ENCODE measurements at regions not wholly inside any gene's neighbourhood (a gene's known extent, or its start where the extent isn't known, plus 50 kb on each side); places are given as distances from the start of the nearest gene placed in this dataset.
"Not testable (repeated sequence)": the region's sequence is repeated elsewhere in the genome, so short reads cannot be mapped to it uniquely, and the experiment has no call there.

- H4K8ac ChIP-seq (ENCODE audit: low read depth, low read length) = no peak overlapping the region
- H3K4me2 ChIP-seq (ENCODE audit: low read length) = no peak overlapping the region
- H3K27ac ChIP-seq (ENCODE audit: low read depth, low read length) = no peak overlapping the region
- DNase-seq = peak; percentile 95
- no peak overlapping the region for H3K23ac ChIP-seq (ENCODE audit: low read length)
- no CpG with 5 or more reads among the region's 16 CpGs for WGBS (ENCODE audit: extremely low coverage, insufficient coverage, low lambda C conversion rate)
- H2BK120ac ChIP-seq (ENCODE audit: low read depth, low read length) = no peak overlapping the region
- H3K27me3 ChIP-seq (ENCODE audit: insufficient read depth, low read length, poor library complexity) = no peaks in the 10 kb centered on the region
- H2BK5ac ChIP-seq (ENCODE audit: low read length) = no peak overlapping the region
- no peaks in the 10 kb centered on the region for H3K4me1 ChIP-seq (ENCODE audit: control insufficient read depth, low read depth, low read length)
- no peak overlapping the region for H3K9ac ChIP-seq (ENCODE audit: low read length)
- no peak overlapping the region for H3K4ac ChIP-seq (ENCODE audit: low read depth, low read length)
- H3K79me2 ChIP-seq (ENCODE audit: control insufficient read depth, insufficient read depth, low read length) = no peaks in the 10 kb centered on the region
- H2AK5ac ChIP-seq (ENCODE audit: low read length) = no peak overlapping the region
- H3K18ac ChIP-seq (ENCODE audit: low read length) = no peak overlapping the region
- H3K79me1 ChIP-seq (ENCODE audit: low read length) = no peaks in the 10 kb centered on the region
- H2BK15ac ChIP-seq (replicated peaks; ENCODE audit: low read depth) = no peak overlapping the region
- H3K36me3 ChIP-seq (ENCODE audit: control insufficient read depth, insufficient read depth, low read length) = no peaks in the 10 kb centered on the region
- no peak overlapping the region for H3K4me3 ChIP-seq (ENCODE audit: low read length)
- H3K56ac ChIP-seq (ENCODE audit: low read length) = no peak overlapping the region
- no peak overlapping the region for H4K5ac ChIP-seq (ENCODE audit: low read length)
Observed at GRCh38 chr6:3977875-3978711, 100.8 kb downstream of the FAM217A start.

GRCh38 chr6:3978966-3979365, 100.0 kb downstream of the FAM217A start:
- H3K27me3 ChIP-seq (ENCODE audit: insufficient read depth, low read length, poor library complexity); H3K79me1 ChIP-seq (ENCODE audit: low read length); H3K23ac ChIP-seq (ENCODE audit: low read length); H3K27ac ChIP-seq (ENCODE audit: low read depth, low read length); H4K8ac ChIP-seq (ENCODE audit: low read depth, low read length); H3K4me3 ChIP-seq (ENCODE audit: low read length); H3K56ac ChIP-seq (ENCODE audit: low read length); H3K4ac ChIP-seq (ENCODE audit: low read depth, low read length); H3K4me1 ChIP-seq (ENCODE audit: control insufficient read depth, low read depth, low read length); H3K36me3 ChIP-seq (ENCODE audit: control insufficient read depth, insufficient read depth, low read length); H2BK5ac ChIP-seq (ENCODE audit: low read length); H4K5ac ChIP-seq (ENCODE audit: low read length); H3K18ac ChIP-seq (ENCODE audit: low read length); H3K9ac ChIP-seq (ENCODE audit: low read length); DNase-seq; H2BK15ac ChIP-seq (replicated peaks; ENCODE audit: low read depth); H2AK5ac ChIP-seq (ENCODE audit: low read length); H3K79me2 ChIP-seq (ENCODE audit: control insufficient read depth, insufficient read depth, low read length); H2BK120ac ChIP-seq (ENCODE audit: low read depth, low read length); H3K4me2 ChIP-seq (ENCODE audit: low read length): not testable (repeated sequence)
- no CpG with 5 or more reads among the region's 1 CpG for whole genome bisulfite sequencing (ENCODE audit: extremely low coverage, insufficient coverage, low lambda C conversion rate)

GRCh38 chr6:3981917-3982316, 97.0 kb downstream of the FAM217A start:
- H3K79me1 ChIP-seq (ENCODE audit: low read length) = no peaks in the 10 kb centered on the region
- H2AK5ac ChIP-seq (ENCODE audit: low read length) = no peak overlapping the region
- H3K79me2 ChIP-seq (ENCODE audit: control insufficient read depth, insufficient read depth, low read length) = no peaks in the 10 kb centered on the region
- H3K36me3 ChIP-seq (ENCODE audit: control insufficient read depth, insufficient read depth, low read length) = no peaks in the 10 kb centered on the region
- H3K27ac ChIP-seq (ENCODE audit: low read depth, low read length) = no peak overlapping the region
- H2BK15ac ChIP-seq (replicated peaks; ENCODE audit: low read depth) = no peak overlapping the region
- H3K27me3 ChIP-seq (ENCODE audit: insufficient read depth, low read length, poor library complexity) = no peaks in the 10 kb centered on the region
- H3K4ac ChIP-seq (ENCODE audit: low read depth, low read length) = no peak overlapping the region
- H4K5ac ChIP-seq (ENCODE audit: low read length) = no peak overlapping the region
- H4K8ac ChIP-seq (ENCODE audit: low read depth, low read length) = no peak overlapping the region
- no peak overlapping the region for H3K56ac ChIP-seq (ENCODE audit: low read length)
- no peaks in the 10 kb centered on the region for H3K4me1 ChIP-seq (ENCODE audit: control insufficient read depth, low read depth, low read length)
- no peak for DNase-seq
- no peak overlapping the region for H3K23ac ChIP-seq (ENCODE audit: low read length)
- no peak overlapping the region for H2BK5ac ChIP-seq (ENCODE audit: low read length)
- H3K18ac ChIP-seq (ENCODE audit: low read length) = no peak overlapping the region
- no peak overlapping the region for H2BK120ac ChIP-seq (ENCODE audit: low read depth, low read length)
- no peak overlapping the region for H3K4me2 ChIP-seq (ENCODE audit: low read length)
- no peak overlapping the region for H3K9ac ChIP-seq (ENCODE audit: low read length)
- no peak overlapping the region for H3K4me3 ChIP-seq (ENCODE audit: low read length)

GRCh38 chr6:3983778-3984177, 95.2 kb downstream of the FAM217A start:
- Histone ChIP-seq H2BK120ac (ENCODE audit: low read depth, low read length) (no peak overlapping the region), H4K5ac (ENCODE audit: low read length) (no peak overlapping the region), H3K4me3 (ENCODE audit: low read length) (no peak overlapping the region), H3K27me3 (ENCODE audit: insufficient read depth, low read length, poor library complexity) (no peaks in the 10 kb centered on the region), H2BK5ac (ENCODE audit: low read length) (no peak overlapping the region), H3K23ac (ENCODE audit: low read length) (no peak overlapping the region), H2AK5ac (ENCODE audit: low read length) (no peak overlapping the region), H3K27ac (ENCODE audit: low read depth, low read length) (no peak overlapping the region), H3K9ac (ENCODE audit: low read length) (no peak overlapping the region), H2BK15ac (replicated peaks; ENCODE audit: low read depth) (no peak overlapping the region), H3K4ac (ENCODE audit: low read depth, low read length) (no peak overlapping the region), H3K79me2 (ENCODE audit: control insufficient read depth, insufficient read depth, low read length) (no peaks in the 10 kb centered on the region), H4K8ac (ENCODE audit: low read depth, low read length) (no peak overlapping the region), H3K18ac (ENCODE audit: low read length) (no peak overlapping the region), H3K56ac (ENCODE audit: low read length) (no peak overlapping the region), H3K4me2 (ENCODE audit: low read length) (no peak overlapping the region), H3K36me3 (ENCODE audit: control insufficient read depth, insufficient read depth, low read length) (no peaks in the 10 kb centered on the region), H3K4me1 (ENCODE audit: control insufficient read depth, low read depth, low read length) (peaks cover 5% of the 10 kb centered on the region), H3K79me1 (ENCODE audit: low read length) (no peaks in the 10 kb centered on the region)
- WGBS (ENCODE audit: extremely low coverage, insufficient coverage, low lambda C conversion rate) = no CpG with 5 or more reads among the region's 2 CpGs
- DNase-seq = no peak

- Histone ChIP-seq H3K4me2 (ENCODE audit: low read length) (no peak overlapping the region), H3K27ac (ENCODE audit: low read depth, low read length) (no peak overlapping the region), H4K8ac (ENCODE audit: low read depth, low read length) (no peak overlapping the region), H3K79me1 (ENCODE audit: low read length) (no peaks in the 10 kb centered on the region), H3K4ac (ENCODE audit: low read depth, low read length) (no peak overlapping the region), H3K23ac (ENCODE audit: low read length) (no peak overlapping the region), H3K18ac (ENCODE audit: low read length) (no peak overlapping the region), H3K36me3 (ENCODE audit: control insufficient read depth, insufficient read depth, low read length) (no peaks in the 10 kb centered on the region), H3K27me3 (ENCODE audit: insufficient read depth, low read length, poor library complexity) (no peaks in the 10 kb centered on the region), H3K4me1 (ENCODE audit: control insufficient read depth, low read depth, low read length) (peaks cover 5% of the 10 kb centered on the region), H3K9ac (ENCODE audit: low read length) (no peak overlapping the region), H3K56ac (ENCODE audit: low read length) (no peak overlapping the region), H2AK5ac (ENCODE audit: low read length) (no peak overlapping the region), H3K4me3 (ENCODE audit: low read length) (no peak overlapping the region), H2BK5ac (ENCODE audit: low read length) (no peak overlapping the region), H3K79me2 (ENCODE audit: control insufficient read depth, insufficient read depth, low read length) (no peaks in the 10 kb centered on the region), H4K5ac (ENCODE audit: low read length) (no peak overlapping the region), H2BK120ac (ENCODE audit: low read depth, low read length) (no peak overlapping the region), H2BK15ac (replicated peaks; ENCODE audit: low read depth) (no peak overlapping the region)
- no peak for DNase-seq
- no CpG with 5 or more reads among the region's 5 CpGs for WGBS (ENCODE audit: extremely low coverage, insufficient coverage, low lambda C conversion rate)
Observed at GRCh38 chr6:3984494-3984893, 94.4 kb downstream of the FAM217A start.

- no peak overlapping the region for H3K23ac ChIP-seq (ENCODE audit: low read length)
- H3K4me2 ChIP-seq (ENCODE audit: low read length) = no peak overlapping the region
- no peak overlapping the region for H3K4me3 ChIP-seq (ENCODE audit: low read length)
- H3K9ac ChIP-seq (ENCODE audit: low read length) = no peak overlapping the region
- H3K4ac ChIP-seq (ENCODE audit: low read depth, low read length) = no peak overlapping the region
- H3K36me3 ChIP-seq (ENCODE audit: control insufficient read depth, insufficient read depth, low read length) = no peaks in the 10 kb centered on the region
- WGBS (ENCODE audit: extremely low coverage, insufficient coverage, low lambda C conversion rate) = no CpG with 5 or more reads among the region's 3 CpGs
- H3K4me1 ChIP-seq (ENCODE audit: control insufficient read depth, low read depth, low read length) = peaks cover 5% of the 10 kb centered on the region
- H2BK15ac ChIP-seq (replicated peaks; ENCODE audit: low read depth) = no peak overlapping the region
- H3K56ac ChIP-seq (ENCODE audit: low read length) = no peak overlapping the region
- H4K8ac ChIP-seq (ENCODE audit: low read depth, low read length) = no peak overlapping the region
- H2BK120ac ChIP-seq (ENCODE audit: low read depth, low read length) = no peak overlapping the region
- no peak overlapping the region for H3K27ac ChIP-seq (ENCODE audit: low read depth, low read length)
- no peak overlapping the region for H2BK5ac ChIP-seq (ENCODE audit: low read length)
- no peaks in the 10 kb centered on the region for H3K27me3 ChIP-seq (ENCODE audit: insufficient read depth, low read length, poor library complexity)
- no peaks in the 10 kb centered on the region for H3K79me1 ChIP-seq (ENCODE audit: low read length)
- no peaks in the 10 kb centered on the region for H3K79me2 ChIP-seq (ENCODE audit: control insufficient read depth, insufficient read depth, low read length)
- no peak overlapping the region for H4K5ac ChIP-seq (ENCODE audit: low read length)
- no peak for DNase-seq
- no peak overlapping the region for H3K18ac ChIP-seq (ENCODE audit: low read length)
- H2AK5ac ChIP-seq (ENCODE audit: low read length) = no peak overlapping the region
Observed at GRCh38 chr6:3986241-3986640, 92.7 kb downstream of the FAM217A start.
